Thyroid gland (tissue), 4 donors: ENCODE measurements at regions not wholly inside any gene's neighbourhood (a gene's known extent, or its start where the extent isn't known, plus 50 kb on each side); places are given as distances from the start of the nearest gene placed in this dataset.

Experiments used
- POLR2A ChIP-seq, 2 donors: fragments of 450-650 bp; IDR thresholded peaks; one replicate each; pipeline ENCODE4 v1.6.1; 2017; ENCODE audit warnings: antibody characterized with exemption in 2 of 2, mild to moderate bottlenecking in 2 of 2, moderate library complexity in 1 of 2
- TF ChIP-seq, protein P1 (sequence below), 6 experiments: fragments of 200-600 bp in 3 of 6; fragments of 450-650 bp in 3 of 6; sonication (generic) in 3 of 6; IDR thresholded peaks; one replicate each; pipeline ENCODE4 v1.5.1; 2016 to 2019; ENCODE audit warnings: antibody characterized with exemption in 6 of 6, mild to moderate bottlenecking in 2 of 6, inconsistent platforms in 1 of 6, moderate library complexity in 1 of 6

DNA sequence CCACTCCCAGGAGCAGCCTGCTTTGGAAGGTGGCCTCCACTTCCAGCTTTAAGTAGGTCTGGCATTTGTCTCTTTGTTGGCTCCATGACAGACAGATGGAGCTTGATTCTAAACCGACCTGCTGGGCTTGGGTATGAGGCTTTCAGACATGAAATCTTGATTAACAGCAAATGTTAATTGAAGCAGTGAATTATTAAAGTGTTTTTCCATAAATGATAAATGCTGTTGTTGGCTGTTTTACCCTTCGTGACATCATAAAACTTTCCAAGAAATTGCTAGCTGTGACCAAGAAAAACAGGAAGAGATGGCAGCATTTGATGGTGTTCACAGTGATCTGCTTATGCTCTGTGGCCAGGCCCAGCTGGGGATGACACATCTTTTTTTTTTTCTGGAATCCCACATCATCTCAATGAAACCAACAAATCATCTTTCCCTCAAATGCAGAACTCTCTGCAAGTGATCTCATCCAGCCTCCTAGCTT is 66.1 kb downstream of the RBMXL2 start:
- TF ChIP-seq POLR2A (IDR thresholded peaks at IDR 0.05) = no peak
- TF ChIP-seq, protein P1, sequence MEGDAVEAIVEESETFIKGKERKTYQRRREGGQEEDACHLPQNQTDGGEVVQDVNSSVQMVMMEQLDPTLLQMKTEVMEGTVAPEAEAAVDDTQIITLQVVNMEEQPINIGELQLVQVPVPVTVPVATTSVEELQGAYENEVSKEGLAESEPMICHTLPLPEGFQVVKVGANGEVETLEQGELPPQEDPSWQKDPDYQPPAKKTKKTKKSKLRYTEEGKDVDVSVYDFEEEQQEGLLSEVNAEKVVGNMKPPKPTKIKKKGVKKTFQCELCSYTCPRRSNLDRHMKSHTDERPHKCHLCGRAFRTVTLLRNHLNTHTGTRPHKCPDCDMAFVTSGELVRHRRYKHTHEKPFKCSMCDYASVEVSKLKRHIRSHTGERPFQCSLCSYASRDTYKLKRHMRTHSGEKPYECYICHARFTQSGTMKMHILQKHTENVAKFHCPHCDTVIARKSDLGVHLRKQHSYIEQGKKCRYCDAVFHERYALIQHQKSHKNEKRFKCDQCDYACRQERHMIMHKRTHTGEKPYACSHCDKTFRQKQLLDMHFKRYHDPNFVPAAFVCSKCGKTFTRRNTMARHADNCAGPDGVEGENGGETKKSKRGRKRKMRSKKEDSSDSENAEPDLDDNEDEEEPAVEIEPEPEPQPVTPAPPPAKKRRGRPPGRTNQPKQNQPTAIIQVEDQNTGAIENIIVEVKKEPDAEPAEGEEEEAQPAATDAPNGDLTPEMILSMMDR (IDR thresholded peaks at IDR 0.05) = no peak
